ENCODE measurements at regions not wholly inside any gene's neighbourhood (a gene's known extent, or its start where the extent isn't known, plus 50 kb on each side); places are given as distances from the start of the nearest gene placed in this dataset.
"Not testable (repeated sequence)": the region's sequence is repeated elsewhere in the genome, so short reads cannot be mapped to it uniquely, and the experiment has no call there.

- in situ Hi-C loops (cut with HindIII; ENCODE audit: low pct_ligation_motif_present, low pct_unique_long_range_greater_than_20kb, low sequenced_read_pairs) = no loop called here
- DNase-seq = no peak
Measured at GRCh38 chr4:105060628-105061027, 86.0 kb upstream of the TET2 start.

- in situ Hi-C loops (cut with HindIII; ENCODE audit: low pct_ligation_motif_present, low pct_unique_long_range_greater_than_20kb, low sequenced_read_pairs) = no loop called here
- peak; percentile 3 for DNase-seq
Measured at GRCh38 chr4:105061136-105061696, 85.5 kb upstream of the TET2 start.

GRCh38 chr4:105061731-105062130 is 84.9 kb upstream of the TET2 start:
- DNase-seq = no peak
- in situ Hi-C loops (cut with HindIII; ENCODE audit: low pct_ligation_motif_present, low pct_unique_long_range_greater_than_20kb, low sequenced_read_pairs) = no loop called here

GRCh38 chr4:105066401-105066800 is 80.3 kb upstream of the TET2 start:
- in situ Hi-C loops (cut with HindIII; ENCODE audit: low pct_ligation_motif_present, low pct_unique_long_range_greater_than_20kb, low sequenced_read_pairs) = no loop called here
- DNase-seq = no peak

- in situ Hi-C loops (cut with HindIII; ENCODE audit: low pct_ligation_motif_present, low pct_unique_long_range_greater_than_20kb, low sequenced_read_pairs) = no loop called here
- DNase-seq = no peak
Measured at GRCh38 chr4:105067431-105067830, 79.2 kb upstream of the TET2 start.

GRCh38 chr4:105067946-105068345 is 78.7 kb upstream of the TET2 start:
- no peak for DNase-seq
- in situ Hi-C loops (cut with HindIII; ENCODE audit: low pct_ligation_motif_present, low pct_unique_long_range_greater_than_20kb, low sequenced_read_pairs) = no loop called here

GRCh38 chr4:105068516-105068915 is 78.2 kb upstream of the TET2 start:
- in situ Hi-C loops (cut with HindIII; ENCODE audit: low pct_ligation_motif_present, low pct_unique_long_range_greater_than_20kb, low sequenced_read_pairs) = no loop called here
- no peak for DNase-seq

- DNase-seq; in situ Hi-C loops (cut with HindIII; ENCODE audit: low pct_ligation_motif_present, low pct_unique_long_range_greater_than_20kb, low sequenced_read_pairs): not testable (repeated sequence)
Measured at GRCh38 chr4:105072095-105072494, 74.6 kb upstream of the TET2 start.

GRCh38 chr4:105074097-105074496 is 72.6 kb upstream of the TET2 start:
- in situ Hi-C loops (cut with HindIII; ENCODE audit: low pct_ligation_motif_present, low pct_unique_long_range_greater_than_20kb, low sequenced_read_pairs) = no loop called here
- DNase-seq = no peak

GRCh38 chr4:105075045-105075444 is 71.6 kb upstream of the TET2 start:
- DNase-seq = no peak
- in situ Hi-C loops (cut with HindIII; ENCODE audit: low pct_ligation_motif_present, low pct_unique_long_range_greater_than_20kb, low sequenced_read_pairs) = no loop called here

GRCh38 chr4:105088110-105088879 is 58.4 kb upstream of the TET2 start:
- DNase-seq = no peak
- in situ Hi-C loops (cut with HindIII; ENCODE audit: low pct_ligation_motif_present, low pct_unique_long_range_greater_than_20kb, low sequenced_read_pairs) = no loop called here

GRCh38 chr4:105092356-105092755 is 54.3 kb upstream of the TET2 start:
- no peak for DNase-seq

GRCh38 chr4:105092768-105093167 is 53.9 kb upstream of the TET2 start:
- in situ Hi-C loops (cut with HindIII; ENCODE audit: low pct_ligation_motif_present, low pct_unique_long_range_greater_than_20kb, low sequenced_read_pairs) = no loop called here
- DNase-seq = no peak

More at GRCh38 chr4:105092356-105092755, 54.3 kb upstream of the TET2 start:
- in situ Hi-C loops (cut with HindIII; ENCODE audit: low pct_ligation_motif_present, low pct_unique_long_range_greater_than_20kb, low sequenced_read_pairs) = no loop called here

GRCh38 chr4:105093975-105094374 is 52.7 kb upstream of the TET2 start:
- in situ Hi-C loops (cut with HindIII; ENCODE audit: low pct_ligation_motif_present, low pct_unique_long_range_greater_than_20kb, low sequenced_read_pairs) = no loop called here
- no peak for DNase-seq
